ENCODE measurements at regions not wholly inside any gene's neighbourhood (a gene's known extent, or its start where the extent isn't known, plus 50 kb on each side); places are given as distances from the start of the nearest gene placed in this dataset.

GRCh38 chr18:76255070-76255683 lies 239.9 kb downstream of the ZNF516 start:
- no peak for DNase-seq (ENCODE audit: low read depth)

- no peak for DNase-seq (ENCODE audit: low read depth)
These were observed 242.2 kb downstream of the ZNF516 start for GRCh38 chr18:76252880-76253279.

- DNase-seq (ENCODE audit: low read depth), result no peak
These were observed 242.9 kb downstream of the ZNF516 start for GRCh38 chr18:76252139-76252538.

GRCh38 chr18:76251691-76252090 lies 243.4 kb downstream of the ZNF516 start:
- DNase-seq (ENCODE audit: low read depth), result no peak

GRCh38 chr18:76246590-76246989 lies 248.5 kb downstream of the ZNF516 start:
- DNase-seq (ENCODE audit: low read depth), result no peak

- DNase-seq (ENCODE audit: low read depth), result no peak
These were observed 260.4 kb downstream of the ZNF516 start for GRCh38 chr18:76234676-76235060.

- DNase-seq (ENCODE audit: low read depth), result no peak
These were observed 261.0 kb downstream of the ZNF516 start for GRCh38 chr18:76233876-76234675.

- no peak for DNase-seq (ENCODE audit: low read depth)
These were observed 261.6 kb downstream of the ZNF516 start for GRCh38 chr18:76233406-76233805.

- no peak for DNase-seq (ENCODE audit: low read depth)
These were observed 262.3 kb downstream of the ZNF516 start for GRCh38 chr18:76232779-76233178.

- DNase-seq (ENCODE audit: low read depth), result no peak
These were observed 263.0 kb downstream of the ZNF516 start for GRCh38 chr18:76232010-76232409.

GRCh38 chr18:76231402-76231801 lies 263.6 kb downstream of the ZNF516 start:
- DNase-seq (ENCODE audit: low read depth), result no peak

- no peak for DNase-seq (ENCODE audit: low read depth)
These were observed 264.3 kb downstream of the ZNF516 start for GRCh38 chr18:76230791-76231190.

GRCh38 chr18:76228716-76229115 lies 266.3 kb downstream of the ZNF516 start:
- DNase-seq (ENCODE audit: low read depth), result no peak

GRCh38 chr18:76227759-76228158 lies 267.3 kb downstream of the ZNF516 start:
- no peak for DNase-seq (ENCODE audit: low read depth)

GRCh38 chr18:76223403-76223802 lies 271.6 kb downstream of the ZNF516 start:
- DNase-seq (ENCODE audit: low read depth), result no peak

GRCh38 chr18:76219023-76219422 lies 276.0 kb downstream of the ZNF516 start:
- DNase-seq (ENCODE audit: low read depth), result no peak

- DNase-seq (ENCODE audit: low read depth), result no peak
These were observed 278.9 kb downstream of the ZNF516 start for GRCh38 chr18:76216096-76216495.

GRCh38 chr18:76213991-76214390 lies 281.1 kb downstream of the ZNF516 start:
- no peak for DNase-seq (ENCODE audit: low read depth)

- DNase-seq (ENCODE audit: low read depth), result no peak
These were observed 282.1 kb downstream of the ZNF516 start for GRCh38 chr18:76212960-76213359.

GRCh38 chr18:76209597-76209996 lies 285.4 kb downstream of the ZNF516 start:
- DNase-seq (ENCODE audit: low read depth), result peak; percentile 59

GRCh38 chr18:76208678-76209306 lies 286.2 kb downstream of the ZNF516 start:
- no peak for DNase-seq (ENCODE audit: low read depth)

- DNase-seq (ENCODE audit: low read depth), result no peak
These were observed 289.1 kb downstream of the ZNF516 start for GRCh38 chr18:76205906-76206305.

- no peak for DNase-seq (ENCODE audit: low read depth)
These were observed 291.5 kb downstream of the ZNF516 start for GRCh38 chr18:76203552-76203951.

Data from ELR (cell line).